ENCODE measurements at regions not wholly inside any gene's neighbourhood (a gene's known extent, or its start where the extent isn't known, plus 50 kb on each side); places are given as distances from the start of the nearest gene placed in this dataset.

DNA sequence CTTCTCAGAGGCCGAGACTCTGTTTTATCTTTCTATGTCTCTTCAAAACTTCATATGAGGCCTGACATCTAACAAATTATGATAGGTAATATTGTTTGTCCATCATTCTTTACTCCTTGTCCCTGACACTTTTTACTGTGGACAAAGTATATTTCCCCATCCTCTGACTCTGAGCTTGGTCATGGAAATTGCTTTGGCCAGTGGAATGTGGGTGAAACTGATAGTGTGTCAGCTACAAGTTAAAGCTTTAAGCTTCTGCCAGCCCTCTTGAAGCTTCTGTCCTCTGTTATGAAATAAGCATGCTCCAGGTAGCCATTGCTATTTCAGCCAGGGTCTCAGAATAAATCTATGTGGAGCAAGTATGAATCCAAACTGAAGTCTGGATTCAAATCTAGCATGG, 604.6 kb downstream of the BCOR start:
- TF ChIP-seq, protein P1, sequence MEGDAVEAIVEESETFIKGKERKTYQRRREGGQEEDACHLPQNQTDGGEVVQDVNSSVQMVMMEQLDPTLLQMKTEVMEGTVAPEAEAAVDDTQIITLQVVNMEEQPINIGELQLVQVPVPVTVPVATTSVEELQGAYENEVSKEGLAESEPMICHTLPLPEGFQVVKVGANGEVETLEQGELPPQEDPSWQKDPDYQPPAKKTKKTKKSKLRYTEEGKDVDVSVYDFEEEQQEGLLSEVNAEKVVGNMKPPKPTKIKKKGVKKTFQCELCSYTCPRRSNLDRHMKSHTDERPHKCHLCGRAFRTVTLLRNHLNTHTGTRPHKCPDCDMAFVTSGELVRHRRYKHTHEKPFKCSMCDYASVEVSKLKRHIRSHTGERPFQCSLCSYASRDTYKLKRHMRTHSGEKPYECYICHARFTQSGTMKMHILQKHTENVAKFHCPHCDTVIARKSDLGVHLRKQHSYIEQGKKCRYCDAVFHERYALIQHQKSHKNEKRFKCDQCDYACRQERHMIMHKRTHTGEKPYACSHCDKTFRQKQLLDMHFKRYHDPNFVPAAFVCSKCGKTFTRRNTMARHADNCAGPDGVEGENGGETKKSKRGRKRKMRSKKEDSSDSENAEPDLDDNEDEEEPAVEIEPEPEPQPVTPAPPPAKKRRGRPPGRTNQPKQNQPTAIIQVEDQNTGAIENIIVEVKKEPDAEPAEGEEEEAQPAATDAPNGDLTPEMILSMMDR (IDR thresholded peaks at IDR 0.05; ENCODE audit: insufficient read depth, low read length, poor library complexity, severe bottlenecking), result no peak
- TF ChIP-seq EZH2phosphoT487 (conservative IDR thresholded peaks at IDR 0.05; ENCODE audit: low read length), result no peak
